HG03108 (cell line): ENCODE measurements at regions not wholly inside any gene's neighbourhood (a gene's known extent, or its start where the extent isn't known, plus 50 kb on each side); places are given as distances from the start of the nearest gene placed in this dataset.
"Not testable (repeated sequence)": the region's sequence is repeated elsewhere in the genome, so short reads cannot be mapped to it uniquely, and the experiment has no call there.

Experiments used
- ATAC-seq: cut with Tn5 transposase; IDR thresholded peaks from one replicate; pipeline ENCODE4 v1.9.1; 2021; ENCODE audit warnings: moderate library complexity; ENCODE audit not compliant: unreplicated experiment

- ATAC-seq: no peak
These were observed 511.5 kb downstream of the UQCRFS1 start for GRCh38 chr19:28701491-28701890.

- no peak for ATAC-seq
These were observed 512.8 kb downstream of the UQCRFS1 start for GRCh38 chr19:28700176-28700575.

- no peak for ATAC-seq
These were observed 515.6 kb downstream of the UQCRFS1 start for GRCh38 chr19:28697308-28697707.

GRCh38 chr19:28694812-28695211 is 518.1 kb downstream of the UQCRFS1 start:
- ATAC-seq: no peak

- no peak for ATAC-seq
These were observed 521.3 kb downstream of the UQCRFS1 start for GRCh38 chr19:28691683-28692082.

GRCh38 chr19:28689464-28689863 is 523.5 kb downstream of the UQCRFS1 start:
- ATAC-seq: not testable (repeated sequence)

GRCh38 chr19:28687296-28687695 is 525.7 kb downstream of the UQCRFS1 start:
- ATAC-seq: no peak

GRCh38 chr19:28686756-28687155 is 526.2 kb downstream of the UQCRFS1 start:
- no peak for ATAC-seq

GRCh38 chr19:28685802-28686201 is 527.1 kb downstream of the UQCRFS1 start:
- ATAC-seq: no peak

GRCh38 chr19:28685077-28685476 is 527.9 kb downstream of the UQCRFS1 start:
- ATAC-seq: not testable (repeated sequence)

GRCh38 chr19:28680111-28680510 is 532.8 kb downstream of the UQCRFS1 start:
- ATAC-seq: no peak

GRCh38 chr19:28670836-28671235 is 542.1 kb downstream of the UQCRFS1 start:
- ATAC-seq: no peak

- no peak for ATAC-seq
These were observed 543.1 kb downstream of the UQCRFS1 start for GRCh38 chr19:28669804-28670203.

- no peak for ATAC-seq
These were observed 545.5 kb downstream of the UQCRFS1 start for GRCh38 chr19:28667348-28667977.

- ATAC-seq: no peak
These were observed 547.2 kb downstream of the UQCRFS1 start for GRCh38 chr19:28665748-28666147.

- ATAC-seq: no peak
These were observed 556.3 kb downstream of the UQCRFS1 start for GRCh38 chr19:28656644-28657043.

GRCh38 chr19:28655054-28655453 is 557.9 kb downstream of the UQCRFS1 start:
- ATAC-seq: no peak

GRCh38 chr19:28652765-28653164 is 560.2 kb downstream of the UQCRFS1 start:
- ATAC-seq: no peak

- ATAC-seq: no peak
These were observed 566.3 kb downstream of the UQCRFS1 start for GRCh38 chr19:28646629-28647028.

- no peak for ATAC-seq
These were observed 568.7 kb downstream of the UQCRFS1 start for GRCh38 chr19:28644169-28644775.

GRCh38 chr19:28642787-28643683 is 569.9 kb downstream of the UQCRFS1 start:
- no peak for ATAC-seq

GRCh38 chr19:28641395-28641794 is 571.6 kb downstream of the UQCRFS1 start:
- ATAC-seq: no peak
